ENCODE measurements at regions not wholly inside any gene's neighbourhood (a gene's known extent, or its start where the extent isn't known, plus 50 kb on each side); places are given as distances from the start of the nearest gene placed in this dataset.

DNA sequence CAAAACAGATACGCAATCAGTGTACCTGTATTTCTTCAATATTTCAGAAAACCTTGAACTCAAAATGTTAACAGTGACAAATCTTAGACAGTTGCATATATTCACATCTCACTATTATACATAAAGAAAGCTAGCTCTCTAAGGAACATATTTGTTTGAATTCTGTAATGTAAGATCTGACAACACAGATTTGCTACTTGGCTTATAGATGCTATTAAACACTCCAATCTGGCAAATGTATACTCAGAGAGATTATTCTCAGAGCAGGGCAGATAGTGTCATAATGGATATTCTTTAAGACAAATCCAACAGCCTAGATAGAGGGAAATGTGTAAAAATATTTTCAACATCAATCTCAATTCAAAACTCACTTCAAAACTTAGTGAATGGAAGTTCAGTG lies 794.5 kb upstream of the CDH9 start:
- Histone ChIP-seq H3K9me3 (ENCODE audit: control insufficient read depth, insufficient read depth, low read length) (no peaks in the 10 kb centered on the region), H3K36me3 (ENCODE audit: control insufficient read depth, insufficient read depth, low read length) (no peaks in the 10 kb centered on the region), H3K27me3 (ENCODE audit: control insufficient read depth, insufficient read depth, low read length) (no peaks in the 10 kb centered on the region), H3K4me3 (ENCODE audit: low read length) (no peak overlapping the region), H3K27ac (ENCODE audit: low read length) (no peak overlapping the region), H3K4me1 (ENCODE audit: control insufficient read depth, insufficient read depth, low read length) (no peaks in the 10 kb centered on the region)
- no peak for DNase-seq (ENCODE audit: low read depth, low spot score)
- no CpG with 5 or more reads among the region's 1 CpG for WGBS (ENCODE audit: insufficient coverage, insufficient read length)

DNA sequence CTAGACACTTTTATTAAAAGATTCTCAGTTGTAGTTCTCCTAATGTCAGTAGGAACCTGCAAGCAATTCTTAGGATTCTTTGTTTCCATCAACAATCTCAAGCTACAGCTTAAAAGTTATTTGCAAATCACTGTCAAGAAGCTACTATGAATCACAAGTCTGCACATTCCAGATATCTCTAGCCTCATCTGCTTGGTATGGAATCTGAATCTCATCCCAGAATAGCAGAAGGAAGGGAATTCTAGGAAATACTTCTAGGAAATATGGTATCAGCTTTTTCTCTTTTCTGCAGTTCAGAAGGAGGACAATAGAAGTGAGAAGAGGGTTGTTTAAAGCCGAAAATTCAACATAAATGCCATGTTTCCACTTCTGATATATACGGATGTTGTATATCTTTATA lies 792.2 kb upstream of the CDH9 start:
- Histone ChIP-seq H3K9me3 (ENCODE audit: control insufficient read depth, insufficient read depth, low read length) (no peaks in the 10 kb centered on the region), H3K27ac (ENCODE audit: low read length) (no peak overlapping the region), H3K27me3 (ENCODE audit: control insufficient read depth, insufficient read depth, low read length) (no peaks in the 10 kb centered on the region), H3K36me3 (ENCODE audit: control insufficient read depth, insufficient read depth, low read length) (no peaks in the 10 kb centered on the region), H3K4me1 (ENCODE audit: control insufficient read depth, insufficient read depth, low read length) (no peaks in the 10 kb centered on the region), H3K4me3 (ENCODE audit: low read length) (no peak overlapping the region)
- no CpG with 5 or more reads among the region's 2 CpGs for WGBS (ENCODE audit: insufficient coverage, insufficient read length)
- DNase-seq (ENCODE audit: low read depth, low spot score) = no peak

- no peaks in the 10 kb centered on the region for H3K4me1 ChIP-seq (ENCODE audit: control insufficient read depth, insufficient read depth, low read length)
- no peak overlapping the region for H3K27ac ChIP-seq (ENCODE audit: low read length)
- H3K4me3 ChIP-seq (ENCODE audit: low read length) = no peak overlapping the region
- no peaks in the 10 kb centered on the region for H3K27me3 ChIP-seq (ENCODE audit: control insufficient read depth, insufficient read depth, low read length)
- H3K9me3 ChIP-seq (ENCODE audit: control insufficient read depth, insufficient read depth, low read length) = no peaks in the 10 kb centered on the region
- no peaks in the 10 kb centered on the region for H3K36me3 ChIP-seq (ENCODE audit: control insufficient read depth, insufficient read depth, low read length)
- WGBS (ENCODE audit: insufficient coverage, insufficient read length) = no CpG with 5 or more reads among the region's 2 CpGs
- DNase-seq (ENCODE audit: low read depth, low spot score) = no peak
These were observed 783.3 kb upstream of the CDH9 start for GRCh38 chr5:27821681-27822080.

- H3K27ac ChIP-seq (ENCODE audit: low read length) = no peak overlapping the region
- H3K4me3 ChIP-seq (ENCODE audit: low read length) = no peak overlapping the region
- no peaks in the 10 kb centered on the region for H3K36me3 ChIP-seq (ENCODE audit: control insufficient read depth, insufficient read depth, low read length)
- no CpG with 5 or more reads among the region's 1 CpG for WGBS (ENCODE audit: insufficient coverage, insufficient read length)
- DNase-seq (ENCODE audit: low read depth, low spot score) = no peak
- H3K27me3 ChIP-seq (ENCODE audit: control insufficient read depth, insufficient read depth, low read length) = no peaks in the 10 kb centered on the region
- no peaks in the 10 kb centered on the region for H3K4me1 ChIP-seq (ENCODE audit: control insufficient read depth, insufficient read depth, low read length)
- H3K9me3 ChIP-seq (ENCODE audit: control insufficient read depth, insufficient read depth, low read length) = no peaks in the 10 kb centered on the region
These were observed 780.5 kb upstream of the CDH9 start for GRCh38 chr5:27818888-27819287.

- DNase-seq (ENCODE audit: low read depth, low spot score) = no peak
- Histone ChIP-seq H3K4me1 (ENCODE audit: control insufficient read depth, insufficient read depth, low read length) (no peaks in the 10 kb centered on the region), H3K27me3 (ENCODE audit: control insufficient read depth, insufficient read depth, low read length) (no peaks in the 10 kb centered on the region)
These were observed 776.6 kb upstream of the CDH9 start for GRCh38 chr5:27814983-27815382.

DNA sequence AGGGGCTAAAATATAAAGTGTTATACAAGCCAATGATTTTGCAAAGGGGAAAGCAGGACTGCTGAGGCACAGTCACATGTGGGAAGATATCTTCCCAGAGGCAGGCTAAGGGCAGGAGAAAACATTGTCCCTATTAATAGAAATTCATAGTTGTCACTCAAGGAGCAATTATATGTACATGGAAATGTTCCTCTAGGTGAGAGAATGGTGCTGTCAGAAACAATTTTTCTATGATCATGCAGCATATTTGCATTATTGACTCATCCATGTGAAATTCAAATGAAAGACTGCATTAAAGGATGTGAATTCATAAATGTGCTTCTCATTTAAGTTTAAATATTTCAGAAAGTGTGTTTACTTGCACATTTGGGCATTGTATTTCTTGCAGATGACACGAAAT lies 775.9 kb upstream of the CDH9 start:
- no peak for DNase-seq (ENCODE audit: low read depth, low spot score)
- no peaks in the 10 kb centered on the region for H3K27me3 ChIP-seq (ENCODE audit: control insufficient read depth, insufficient read depth, low read length)
- no peaks in the 10 kb centered on the region for H3K9me3 ChIP-seq (ENCODE audit: control insufficient read depth, insufficient read depth, low read length)
- no peaks in the 10 kb centered on the region for H3K36me3 ChIP-seq (ENCODE audit: control insufficient read depth, insufficient read depth, low read length)
- no peak overlapping the region for H3K27ac ChIP-seq (ENCODE audit: low read length)
- WGBS (ENCODE audit: insufficient coverage, insufficient read length) = no CpG with 5 or more reads among the region's 1 CpG
- H3K4me3 ChIP-seq (ENCODE audit: low read length) = no peak overlapping the region
- no peaks in the 10 kb centered on the region for H3K4me1 ChIP-seq (ENCODE audit: control insufficient read depth, insufficient read depth, low read length)

More at GRCh38 chr5:27814983-27815382, 776.6 kb upstream of the CDH9 start:
- WGBS (ENCODE audit: insufficient coverage, insufficient read length) = no CpG with 5 or more reads among the region's 1 CpG
- Histone ChIP-seq H3K4me3 (ENCODE audit: low read length) (no peak overlapping the region), H3K36me3 (ENCODE audit: control insufficient read depth, insufficient read depth, low read length) (no peaks in the 10 kb centered on the region), H3K27ac (ENCODE audit: low read length) (no peak overlapping the region), H3K9me3 (ENCODE audit: control insufficient read depth, insufficient read depth, low read length) (no peaks in the 10 kb centered on the region)

- Histone ChIP-seq H3K9me3 (ENCODE audit: control insufficient read depth, insufficient read depth, low read length) (no peaks in the 10 kb centered on the region), H3K36me3 (ENCODE audit: control insufficient read depth, insufficient read depth, low read length) (no peaks in the 10 kb centered on the region), H3K4me1 (ENCODE audit: control insufficient read depth, insufficient read depth, low read length) (no peaks in the 10 kb centered on the region), H3K27me3 (ENCODE audit: control insufficient read depth, insufficient read depth, low read length) (no peaks in the 10 kb centered on the region), H3K27ac (ENCODE audit: low read length) (no peak overlapping the region), H3K4me3 (ENCODE audit: low read length) (no peak overlapping the region)
- WGBS (ENCODE audit: insufficient coverage, insufficient read length) = no CpG with 5 or more reads among the region's 5 CpGs
- no peak for DNase-seq (ENCODE audit: low read depth, low spot score)
These were observed 772.1 kb upstream of the CDH9 start for GRCh38 chr5:27810458-27810857.

DNA sequence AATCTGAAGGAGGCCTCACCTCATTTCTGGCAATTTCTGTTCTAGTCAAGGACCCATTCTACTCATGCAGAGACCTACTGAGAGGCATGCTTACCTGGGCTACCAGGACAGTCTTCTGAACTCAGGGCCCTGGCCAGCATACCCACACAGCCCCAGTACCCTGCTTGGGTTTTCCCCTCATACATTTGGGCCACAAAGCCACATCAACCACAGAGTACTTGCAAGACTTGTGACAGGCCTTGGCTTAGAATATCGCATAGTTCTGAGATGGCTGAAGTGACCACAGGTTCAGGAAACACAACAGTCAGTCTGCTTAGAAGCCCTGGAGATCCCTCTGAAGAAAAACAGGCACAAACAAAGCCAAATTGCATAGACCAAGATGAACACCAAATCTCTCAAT lies 758.8 kb upstream of the CDH9 start:
- Histone ChIP-seq H3K27ac (ENCODE audit: low read length) (no peak overlapping the region), H3K4me1 (ENCODE audit: control insufficient read depth, insufficient read depth, low read length) (no peaks in the 10 kb centered on the region), H3K9me3 (ENCODE audit: control insufficient read depth, insufficient read depth, low read length) (no peaks in the 10 kb centered on the region), H3K4me3 (ENCODE audit: low read length) (no peak overlapping the region), H3K27me3 (ENCODE audit: control insufficient read depth, insufficient read depth, low read length) (no peaks in the 10 kb centered on the region), H3K36me3 (ENCODE audit: control insufficient read depth, insufficient read depth, low read length) (no peaks in the 10 kb centered on the region)
- DNase-seq (ENCODE audit: low read depth, low spot score) = no peak
- no CpG with 5 or more reads among the region's 1 CpG for whole genome bisulfite sequencing (ENCODE audit: insufficient coverage, insufficient read length)

- Histone ChIP-seq H3K27ac (ENCODE audit: low read length) (no peak overlapping the region), H3K4me3 (ENCODE audit: low read length) (no peak overlapping the region), H3K9me3 (ENCODE audit: control insufficient read depth, insufficient read depth, low read length) (no peaks in the 10 kb centered on the region), H3K36me3 (ENCODE audit: control insufficient read depth, insufficient read depth, low read length) (no peaks in the 10 kb centered on the region), H3K4me1 (ENCODE audit: control insufficient read depth, insufficient read depth, low read length) (no peaks in the 10 kb centered on the region), H3K27me3 (ENCODE audit: control insufficient read depth, insufficient read depth, low read length) (no peaks in the 10 kb centered on the region)
- no CpG with 5 or more reads among the region's 2 CpGs for WGBS (ENCODE audit: insufficient coverage, insufficient read length)
- DNase-seq (ENCODE audit: low read depth, low spot score) = no peak
These were observed 749.8 kb upstream of the CDH9 start for GRCh38 chr5:27788184-27788583.

- Histone ChIP-seq H3K4me1 (ENCODE audit: control insufficient read depth, insufficient read depth, low read length) (no peaks in the 10 kb centered on the region), H3K27ac (ENCODE audit: low read length) (no peak overlapping the region), H3K4me3 (ENCODE audit: low read length) (no peak overlapping the region), H3K9me3 (ENCODE audit: control insufficient read depth, insufficient read depth, low read length) (no peaks in the 10 kb centered on the region), H3K27me3 (ENCODE audit: control insufficient read depth, insufficient read depth, low read length) (no peaks in the 10 kb centered on the region), H3K36me3 (ENCODE audit: control insufficient read depth, insufficient read depth, low read length) (no peaks in the 10 kb centered on the region)
- DNase-seq (ENCODE audit: low read depth, low spot score) = no peak
- no CpG with 5 or more reads among the region's 1 CpG for WGBS (ENCODE audit: insufficient coverage, insufficient read length)
These were observed 745.9 kb upstream of the CDH9 start for GRCh38 chr5:27784317-27784716.

- no peak overlapping the region for H3K4me3 ChIP-seq (ENCODE audit: low read length)
- H3K4me1 ChIP-seq (ENCODE audit: control insufficient read depth, insufficient read depth, low read length) = no peaks in the 10 kb centered on the region
- no peaks in the 10 kb centered on the region for H3K36me3 ChIP-seq (ENCODE audit: control insufficient read depth, insufficient read depth, low read length)
- no peaks in the 10 kb centered on the region for H3K9me3 ChIP-seq (ENCODE audit: control insufficient read depth, insufficient read depth, low read length)
- no CpG with 5 or more reads among the region's 4 CpGs for WGBS (ENCODE audit: insufficient coverage, insufficient read length)
- H3K27ac ChIP-seq (ENCODE audit: low read length) = no peak overlapping the region
- DNase-seq (ENCODE audit: low read depth, low spot score) = no peak
- H3K27me3 ChIP-seq (ENCODE audit: control insufficient read depth, insufficient read depth, low read length) = no peaks in the 10 kb centered on the region
These were observed 739.7 kb upstream of the CDH9 start for GRCh38 chr5:27778121-27778520.

Data from iPS DF 6.9 (cell line).